Breast epithelium (tissue), 4 donors: ENCODE measurements at regions not wholly inside any gene's neighbourhood (a gene's known extent, or its start where the extent isn't known, plus 50 kb on each side); places are given as distances from the start of the nearest gene placed in this dataset.
"Not testable (repeated sequence)": the region's sequence is repeated elsewhere in the genome, so short reads cannot be mapped to it uniquely, and the experiment has no call there.

Experiments
- DNase-seq, 2 donors: peaks; one replicate each; pipeline ENCODE4 v3.0.0-alpha.2; 2019; ENCODE audit warnings: low spot score in 2 of 2
- H3K27ac ChIP-seq, 2 donors: fragments of 200-600 bp; sonication (generic) in 1 of 2; one replicate each; pipeline ENCODE4 v1.5.1; 2016 to 2019; ENCODE audit warnings: mild to moderate bottlenecking in 1 of 2
- H3K27me3 ChIP-seq, 2 donors: fragments of 200-600 bp; sonication (generic) in 1 of 2; one replicate each; pipeline versions ENCODE4 v1.5.1 to v1.6.0; 2017 to 2019; ENCODE audit warnings: control low read depth in 1 of 2, mild to moderate bottlenecking in 1 of 2
- H3K36me3 ChIP-seq: fragments of 200-600 bp; one replicate; pipeline ENCODE4 v1.5.1; 2019
- H3K4me1 ChIP-seq, 2 donors: fragments of 200-600 bp; sonication (generic); one replicate each; pipeline ENCODE4 v1.5.1; 2016 to 2019; ENCODE audit warnings: control low read depth in 1 of 2
- H3K4me3 ChIP-seq, 3 donors: fragments of 200-600 bp; sonication (generic); 1 replicate in 2 of 3; 2 replicates in 1 of 3; pipeline ENCODE4 v1.5.1; 2016 to 2019; ENCODE audit warnings: mild to moderate bottlenecking in 3 of 3, moderate library complexity in 2 of 3
- H3K9me3 ChIP-seq, 2 donors: fragments of 200-600 bp; sonication (generic) in 1 of 2; one replicate each; pipeline ENCODE4 v1.5.1; 2016 to 2019; ENCODE audit warnings: control low read depth in 1 of 2
- POLR2A ChIP-seq: fragments of 450-650 bp; IDR thresholded peaks from one replicate; pipeline ENCODE4 v1.6.1; 2016; ENCODE audit warnings: antibody characterized with exemption, mild to moderate bottlenecking, moderate library complexity
- POLR2AphosphoS5 ChIP-seq, 3 donors: sonication (generic); formaldehyde crosslinking; IDR thresholded peaks; one replicate each; pipeline ENCODE4 v1.6.1; 2017; ENCODE audit warnings: antibody characterized with exemption in 3 of 3
- intact Hi-C: fragments of 100-400 bp; cut with DNase I; formaldehyde crosslinking; loops from one replicate; pipeline ENCODE4 v1.15.1; 2023; ENCODE audit warnings: low total_unique reads
- TF ChIP-seq, protein P1 (sequence below), 3 donors: fragments of 450-650 bp; IDR thresholded peaks; one replicate each; pipeline ENCODE4 v1.5.1; 2016 to 2017; ENCODE audit warnings: antibody characterized with exemption in 3 of 3, mild to moderate bottlenecking in 3 of 3, moderate library complexity in 3 of 3

DNA sequence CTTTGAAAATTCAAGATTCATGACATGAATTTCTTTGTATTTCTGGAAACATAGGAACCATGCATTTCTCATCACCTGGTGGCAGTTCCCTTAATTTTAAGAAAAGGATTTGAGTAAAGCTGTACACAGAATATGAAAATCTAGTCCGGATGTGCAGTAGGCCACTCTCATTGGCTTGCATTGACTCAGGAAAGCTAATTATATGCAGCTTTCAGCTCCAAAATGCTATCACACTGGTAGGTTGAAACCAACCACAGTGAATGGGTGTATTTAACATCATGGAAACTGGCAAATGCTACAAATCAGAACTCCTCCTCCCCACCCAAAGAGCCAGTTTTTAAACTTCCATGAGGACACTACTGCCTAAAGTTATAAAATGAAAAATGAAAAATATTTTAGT is 161.6 kb upstream of the FBXL17 start:
- no peak for DNase-seq
- no peaks in the 10 kb centered on the region for H3K4me1 ChIP-seq
- H3K36me3 ChIP-seq, result no peaks in the 10 kb centered on the region
- TF ChIP-seq, protein P1, sequence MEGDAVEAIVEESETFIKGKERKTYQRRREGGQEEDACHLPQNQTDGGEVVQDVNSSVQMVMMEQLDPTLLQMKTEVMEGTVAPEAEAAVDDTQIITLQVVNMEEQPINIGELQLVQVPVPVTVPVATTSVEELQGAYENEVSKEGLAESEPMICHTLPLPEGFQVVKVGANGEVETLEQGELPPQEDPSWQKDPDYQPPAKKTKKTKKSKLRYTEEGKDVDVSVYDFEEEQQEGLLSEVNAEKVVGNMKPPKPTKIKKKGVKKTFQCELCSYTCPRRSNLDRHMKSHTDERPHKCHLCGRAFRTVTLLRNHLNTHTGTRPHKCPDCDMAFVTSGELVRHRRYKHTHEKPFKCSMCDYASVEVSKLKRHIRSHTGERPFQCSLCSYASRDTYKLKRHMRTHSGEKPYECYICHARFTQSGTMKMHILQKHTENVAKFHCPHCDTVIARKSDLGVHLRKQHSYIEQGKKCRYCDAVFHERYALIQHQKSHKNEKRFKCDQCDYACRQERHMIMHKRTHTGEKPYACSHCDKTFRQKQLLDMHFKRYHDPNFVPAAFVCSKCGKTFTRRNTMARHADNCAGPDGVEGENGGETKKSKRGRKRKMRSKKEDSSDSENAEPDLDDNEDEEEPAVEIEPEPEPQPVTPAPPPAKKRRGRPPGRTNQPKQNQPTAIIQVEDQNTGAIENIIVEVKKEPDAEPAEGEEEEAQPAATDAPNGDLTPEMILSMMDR (IDR thresholded peaks at IDR 0.05), result no peak
- no peak for TF ChIP-seq POLR2A
- intact Hi-C loops, result no loop called here
- no peaks in the 10 kb centered on the region for H3K27me3 ChIP-seq
- H3K4me3 ChIP-seq, result no peak overlapping the region
- no peak overlapping the region for H3K27ac ChIP-seq
- H3K9me3 ChIP-seq, result no peaks in the 10 kb centered on the region

DNA sequence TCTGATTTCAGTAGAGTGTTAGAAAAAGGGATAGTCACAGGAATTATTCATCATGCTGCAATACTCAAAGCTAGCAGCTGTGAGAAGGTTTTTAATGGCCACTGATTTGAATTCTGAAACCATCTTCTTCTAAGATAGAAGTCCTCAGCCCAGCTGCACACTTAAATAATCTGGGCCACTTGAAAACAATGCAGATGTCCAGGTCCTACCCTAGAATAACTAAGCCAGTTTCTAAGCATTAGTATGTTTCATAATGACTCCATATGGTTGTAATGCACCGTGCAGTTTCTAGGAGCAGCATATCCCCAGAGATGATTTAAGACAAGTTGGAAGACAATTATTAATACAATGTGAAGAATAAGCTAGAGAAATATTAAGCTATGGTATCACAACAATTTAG is 159.9 kb upstream of the FBXL17 start:
- Histone ChIP-seq H3K36me3 (no peaks in the 10 kb centered on the region), H3K4me1 (no peaks in the 10 kb centered on the region), H3K27ac (no peak overlapping the region), H3K9me3 (no peaks in the 10 kb centered on the region), H3K4me3 (no peak overlapping the region), H3K27me3 (no peaks in the 10 kb centered on the region)
- no peak for TF ChIP-seq POLR2AphosphoS5 (IDR thresholded peaks at IDR 0.05)
- TF ChIP-seq POLR2A, result no peak
- TF ChIP-seq, protein P1 (IDR thresholded peaks at IDR 0.05), result no peak
- intact Hi-C loops, result no loop called here
- no peak for DNase-seq

DNA sequence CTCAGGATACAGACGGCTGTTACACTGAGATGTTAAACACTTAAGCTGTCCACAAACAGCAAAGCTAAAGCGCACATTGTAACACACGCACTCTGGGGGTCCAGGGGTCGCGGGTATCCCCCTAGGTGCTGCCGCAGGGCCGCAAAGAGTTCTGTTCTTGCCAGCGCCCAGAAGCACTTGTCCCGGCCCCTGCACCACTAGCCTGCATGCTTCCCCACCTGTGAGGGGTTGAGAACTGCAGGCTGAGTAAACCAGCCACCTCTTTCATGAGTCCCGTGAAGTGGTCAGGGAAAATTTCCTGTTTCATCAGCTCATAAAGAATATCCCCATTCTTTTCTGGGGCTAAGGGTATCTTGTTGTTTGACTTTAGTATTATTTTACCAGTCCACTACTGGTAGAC is 154.4 kb upstream of the FBXL17 start:
- intact Hi-C loops, result no loop called here
- H3K4me3 ChIP-seq, result no peak overlapping the region
- no peaks in the 10 kb centered on the region for H3K9me3 ChIP-seq
- H3K27ac ChIP-seq, result no peak overlapping the region
- no peak for DNase-seq
- no peaks in the 10 kb centered on the region for H3K27me3 ChIP-seq
- TF ChIP-seq, protein P1 (IDR thresholded peaks at IDR 0.05), result no peak
- no peak for TF ChIP-seq POLR2AphosphoS5 (IDR thresholded peaks at IDR 0.05)
- TF ChIP-seq POLR2A, result no peak
- H3K4me1 ChIP-seq, result no peaks in the 10 kb centered on the region
- no peaks in the 10 kb centered on the region for H3K36me3 ChIP-seq

DNA sequence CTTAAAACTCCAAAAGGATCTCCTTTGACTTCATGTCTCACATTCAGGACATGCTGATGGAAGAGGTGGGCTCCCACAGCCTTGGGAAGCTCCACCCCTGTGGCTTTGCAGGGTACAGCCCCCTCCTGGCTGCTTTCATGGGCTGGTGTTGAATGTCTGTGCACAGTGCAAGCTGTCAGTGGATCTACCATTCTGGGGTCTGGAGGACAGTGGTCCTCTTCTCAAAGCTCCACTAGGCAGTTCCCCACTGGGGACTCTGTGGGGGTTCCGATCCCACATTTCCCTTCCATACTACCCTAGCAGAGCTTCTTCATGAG is 150.2 kb upstream of the FBXL17 start:
- H3K4me3 ChIP-seq, H3K4me1 ChIP-seq, H3K9me3 ChIP-seq, DNase-seq, intact Hi-C loops, H3K27ac ChIP-seq, H3K36me3 ChIP-seq, H3K27me3 ChIP-seq: not testable (repeated sequence)

DNA sequence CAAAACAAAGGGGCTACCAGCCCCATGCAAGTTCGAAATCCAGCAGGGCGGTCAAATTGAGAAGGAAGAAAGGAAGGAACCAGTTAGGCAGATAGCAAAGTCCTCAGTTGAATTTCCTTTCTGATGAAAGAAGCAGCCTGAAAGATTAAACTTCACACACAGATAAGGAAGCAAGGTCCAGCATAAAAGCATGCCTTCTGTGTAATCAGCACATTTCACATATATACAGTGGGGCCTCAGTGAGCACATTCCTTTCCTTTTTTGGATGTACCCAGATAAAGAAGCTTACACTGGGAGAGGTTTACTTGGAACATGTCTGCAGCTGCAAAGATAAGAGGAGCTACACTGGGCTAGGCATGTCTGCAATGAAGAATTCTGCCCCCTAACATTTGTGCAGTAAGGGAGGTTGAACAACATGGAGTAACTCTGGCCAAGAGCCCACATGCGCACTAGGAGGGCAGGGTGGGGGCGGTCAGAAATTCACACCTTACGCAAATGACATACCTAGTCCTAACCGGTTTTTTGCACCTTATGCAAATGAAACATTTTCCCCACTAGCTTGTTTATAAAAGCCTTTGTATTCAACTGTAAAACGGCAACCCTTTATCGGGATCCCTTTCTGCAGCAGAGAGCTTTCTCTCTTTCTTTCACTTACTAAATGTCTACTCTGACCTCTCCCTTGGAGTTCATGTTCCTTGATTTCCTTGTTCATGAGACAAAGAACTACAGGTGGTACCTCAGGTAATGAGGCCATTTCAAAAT is 149.7 kb upstream of the FBXL17 start:
- Histone ChIP-seq H3K27me3 (no peaks in the 10 kb centered on the region), H3K27ac (no peak overlapping the region), H3K4me1 (no peaks in the 10 kb centered on the region), H3K9me3 (peaks cover 0 to 3% of the 10 kb centered on the region in 2 donors), H3K4me3 (no peak overlapping the region), H3K36me3 (no peaks in the 10 kb centered on the region)
- TF ChIP-seq POLR2AphosphoS5 (IDR thresholded peaks at IDR 0.05) (no peak), POLR2A (no peak)
- TF ChIP-seq, protein P1 (IDR thresholded peaks at IDR 0.05), result no peak
- intact Hi-C loops, result no loop called here
- no peak for DNase-seq

DNA sequence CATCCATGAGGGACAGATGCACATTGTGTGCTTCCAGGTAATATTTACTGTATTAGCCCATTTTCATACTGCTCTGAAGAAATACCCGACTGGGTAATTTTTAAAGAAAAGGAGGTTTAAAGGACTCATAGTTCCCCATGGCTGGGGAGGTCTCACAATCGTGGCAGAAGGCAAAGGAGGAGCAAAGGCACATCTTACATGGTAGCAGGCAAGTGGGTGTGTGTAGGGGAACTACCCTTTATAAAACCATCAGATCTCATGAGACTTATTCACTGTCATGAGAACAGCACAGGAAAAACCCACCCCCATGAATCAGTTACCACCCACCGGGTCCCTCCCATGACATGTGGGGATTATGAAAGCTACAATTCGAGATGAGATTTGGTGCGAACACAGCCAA is 148.8 kb upstream of the FBXL17 start:
- intact Hi-C loops, result no loop called here
- no peaks in the 10 kb centered on the region for H3K4me1 ChIP-seq

More for the DNA sequence above, 148.8 kb upstream of the FBXL17 start:
- Histone ChIP-seq H3K9me3 (peaks cover 0 to 6% of the 10 kb centered on the region in 2 donors), H3K27ac (no peak overlapping the region), H3K4me3 (no peak overlapping the region), H3K27me3 (no peaks in the 10 kb centered on the region), H3K36me3 (no peaks in the 10 kb centered on the region)
- DNase-seq, result no peak
- TF ChIP-seq, protein P1 (IDR thresholded peaks at IDR 0.05), result no peak
- no peak for TF ChIP-seq POLR2AphosphoS5 (IDR thresholded peaks at IDR 0.05)
- no peak for TF ChIP-seq POLR2A
